SU-DHL-6 (cell line): ENCODE measurements at regions not wholly inside any gene's neighbourhood (a gene's known extent, or its start where the extent isn't known, plus 50 kb on each side); places are given as distances from the start of the nearest gene placed in this dataset.
A peak's percentile ranks its signal among the peaks of the same experiment; 100 is the strongest.

ENCODE experiments used
- H2AFZ ChIP-seq: fragments of 200-600 bp; sonication (generic); 2 replicates; pipeline ENCODE4 v1.6.1; 2014; ENCODE audit warnings: low read depth, mild to moderate bottlenecking, moderate library complexity, mixed read lengths, antibody characterized with exemption, low read length; ENCODE audit not compliant: severe bottlenecking
- H3F3A ChIP-seq: fragments of 200-600 bp; shearing (Covaris generic); 2 replicates; pipeline ENCODE4 v1.6.0; 2016; ENCODE audit warnings: antibody characterized with exemption, mild to moderate bottlenecking; ENCODE audit not compliant: insufficient read depth
- H3K27ac ChIP-seq: fragments of 200-600 bp; sonication (generic); 2 replicates; pipeline ENCODE4 v1.5.1; 2016; ENCODE audit warnings: low read depth, mild to moderate bottlenecking, low read length, moderate library complexity, mixed read lengths
- H3K27me3 ChIP-seq: fragments of 200-600 bp; sonication (generic), shearing (Covaris generic); 2 replicates; pipeline ENCODE4 v1.6.0; 2014; ENCODE audit warnings: mild to moderate bottlenecking, low read length
- H3K36me3 ChIP-seq: fragments of 200-600 bp; sonication (generic); 2 replicates; pipeline ENCODE4 v1.6.1; 2014; ENCODE audit warnings: mild to moderate bottlenecking, low read length, mixed read lengths
- H3K4me2 ChIP-seq: fragments of 300-600, 200-600 bp; shearing (Covaris generic), sonication (generic); 2 replicates; pipeline ENCODE4 v1.6.0; 2014; ENCODE audit warnings: low read length, low read depth, mild to moderate bottlenecking; ENCODE audit not compliant: poor library complexity, severe bottlenecking
- H3K4me3 ChIP-seq: fragments of 200-600 bp; sonication (generic); 2 replicates; pipeline ENCODE4 v1.5.1; 2014; ENCODE audit warnings: antibody characterized with exemption, low read length, mild to moderate bottlenecking, mixed read lengths; ENCODE audit not compliant: insufficient read depth, poor library complexity, severe bottlenecking
- H3K79me2 ChIP-seq: fragments of 200-600 bp; sonication (generic); 2 replicates; pipeline ENCODE4 v1.6.1; 2014; ENCODE audit warnings: mild to moderate bottlenecking, low read length, moderate library complexity; ENCODE audit not compliant: insufficient read depth
- H3K9ac ChIP-seq: fragments of 200-600 bp; sonication (generic); 2 replicates; pipeline ENCODE4 v1.7.0; 2014; ENCODE audit warnings: mild to moderate bottlenecking, low read length
- H3K9me2 ChIP-seq: fragments of 200-600 bp; sonication (generic); replicated peaks from 2 replicates; pipeline ENCODE4 v1.6.1; 2014; ENCODE audit warnings: low read length; ENCODE audit not compliant: insufficient read depth
- H3K9me3 ChIP-seq: fragments of 200-600 bp; sonication (generic); 2 replicates; pipeline ENCODE4 v1.6.1; 2014; ENCODE audit warnings: low read length, mixed read lengths; ENCODE audit not compliant: insufficient read depth
- H4K20me1 ChIP-seq: fragments of 200-600 bp; sonication (generic); 2 replicates; pipeline ENCODE4 v1.6.1; 2014; ENCODE audit warnings: low read depth, mild to moderate bottlenecking, antibody characterized with exemption, low read length, moderate library complexity, mixed read lengths
- EZH2phosphoT487 ChIP-seq: fragments of 200-600 bp; sonication (generic), shearing (Covaris generic); conservative IDR thresholded peaks from 2 replicates; pipeline ENCODE4 v1.6.1; 2018; ENCODE audit warnings: mild to moderate bottlenecking, antibody characterized with exemption, low read length, moderate library complexity, mixed read lengths
- TF ChIP-seq, protein P1 (sequence below): fragments of 200-600 bp; sonication (generic); IDR thresholded peaks from one replicate; pipeline ENCODE4 v1.5.1; 2017; ENCODE audit warnings: antibody characterized with exemption, mild to moderate bottlenecking, low read length, moderate library complexity; ENCODE audit not compliant: insufficient read depth, poor library complexity, severe bottlenecking

DNA sequence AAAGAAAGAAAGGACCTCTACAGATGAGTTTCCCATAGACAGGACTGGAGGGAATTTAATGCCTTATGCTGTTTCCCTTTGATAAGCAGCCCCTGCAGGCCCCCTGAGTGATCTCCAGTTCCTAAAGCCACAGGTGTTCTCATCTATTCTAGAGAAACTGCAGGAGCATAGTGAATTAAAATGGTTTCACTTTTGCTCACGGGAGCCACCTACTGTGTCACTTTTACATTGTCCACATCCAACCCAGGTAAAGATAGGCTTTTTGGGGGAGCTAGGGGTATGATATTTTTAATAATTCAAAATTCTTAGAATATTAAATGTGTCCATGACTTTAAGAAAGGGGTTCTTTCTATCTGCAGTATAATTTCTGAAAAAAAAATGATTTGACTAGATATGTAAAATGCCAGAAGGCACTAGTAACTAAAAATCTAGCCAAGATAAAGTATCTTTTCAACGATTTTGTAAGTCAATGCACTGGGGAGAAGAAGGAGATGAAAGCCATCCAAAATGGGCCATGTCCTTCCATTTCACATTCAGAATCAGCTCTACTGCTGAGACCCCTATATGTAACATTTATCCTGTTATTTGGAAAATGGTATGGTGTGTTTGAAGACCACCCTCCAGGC, 267.3 kb upstream of the DUSP10 start:
- Histone ChIP-seq H3F3A (no peaks in the 10 kb centered on the region), H3K79me2 (no peaks in the 10 kb centered on the region), H3K9me3 (no peaks in the 10 kb centered on the region), H4K20me1 (no peaks in the 10 kb centered on the region), H2AFZ (no peak overlapping the region), H3K9ac (no peak overlapping the region), H3K4me2 (no peak overlapping the region), H3K4me3 (no peak overlapping the region), H3K27ac (no peak overlapping the region), H3K27me3 (no peaks in the 10 kb centered on the region), H3K9me2 (no peaks in the 10 kb centered on the region), H3K36me3 (no peaks in the 10 kb centered on the region)
- TF ChIP-seq, protein P1, sequence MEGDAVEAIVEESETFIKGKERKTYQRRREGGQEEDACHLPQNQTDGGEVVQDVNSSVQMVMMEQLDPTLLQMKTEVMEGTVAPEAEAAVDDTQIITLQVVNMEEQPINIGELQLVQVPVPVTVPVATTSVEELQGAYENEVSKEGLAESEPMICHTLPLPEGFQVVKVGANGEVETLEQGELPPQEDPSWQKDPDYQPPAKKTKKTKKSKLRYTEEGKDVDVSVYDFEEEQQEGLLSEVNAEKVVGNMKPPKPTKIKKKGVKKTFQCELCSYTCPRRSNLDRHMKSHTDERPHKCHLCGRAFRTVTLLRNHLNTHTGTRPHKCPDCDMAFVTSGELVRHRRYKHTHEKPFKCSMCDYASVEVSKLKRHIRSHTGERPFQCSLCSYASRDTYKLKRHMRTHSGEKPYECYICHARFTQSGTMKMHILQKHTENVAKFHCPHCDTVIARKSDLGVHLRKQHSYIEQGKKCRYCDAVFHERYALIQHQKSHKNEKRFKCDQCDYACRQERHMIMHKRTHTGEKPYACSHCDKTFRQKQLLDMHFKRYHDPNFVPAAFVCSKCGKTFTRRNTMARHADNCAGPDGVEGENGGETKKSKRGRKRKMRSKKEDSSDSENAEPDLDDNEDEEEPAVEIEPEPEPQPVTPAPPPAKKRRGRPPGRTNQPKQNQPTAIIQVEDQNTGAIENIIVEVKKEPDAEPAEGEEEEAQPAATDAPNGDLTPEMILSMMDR, result peak; percentile 61
- TF ChIP-seq EZH2phosphoT487, result no peak

DNA sequence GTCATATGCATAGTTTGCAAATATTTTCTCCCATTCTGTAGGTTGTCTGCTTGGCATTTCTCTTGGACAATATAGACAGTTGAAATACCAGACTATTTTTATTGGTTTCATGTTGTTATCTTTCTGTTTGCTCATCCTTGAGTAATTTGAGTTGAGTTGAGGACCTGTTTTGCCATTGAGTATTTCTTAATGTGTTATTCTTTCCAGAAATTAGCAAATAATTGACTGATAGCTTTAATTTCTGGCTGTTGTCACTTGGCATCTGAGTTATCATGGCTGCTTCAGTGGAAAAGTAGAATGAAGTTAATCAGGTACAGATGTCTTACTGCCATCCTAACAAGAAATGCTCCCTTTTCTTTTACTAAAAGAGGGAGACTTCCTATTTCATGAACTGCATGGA, 264.8 kb upstream of the DUSP10 start:
- Histone ChIP-seq H3K36me3 (no peaks in the 10 kb centered on the region), H3K9me3 (no peaks in the 10 kb centered on the region), H3K9me2 (no peaks in the 10 kb centered on the region), H4K20me1 (no peaks in the 10 kb centered on the region), H3K27ac (no peak overlapping the region), H3K79me2 (no peaks in the 10 kb centered on the region), H3K4me2 (no peak overlapping the region), H3K9ac (no peak overlapping the region), H3F3A (no peaks in the 10 kb centered on the region), H3K27me3 (no peaks in the 10 kb centered on the region), H3K4me3 (no peak overlapping the region), H2AFZ (no peak overlapping the region)
- TF ChIP-seq, protein P1, result no peak
- TF ChIP-seq EZH2phosphoT487, result no peak

DNA sequence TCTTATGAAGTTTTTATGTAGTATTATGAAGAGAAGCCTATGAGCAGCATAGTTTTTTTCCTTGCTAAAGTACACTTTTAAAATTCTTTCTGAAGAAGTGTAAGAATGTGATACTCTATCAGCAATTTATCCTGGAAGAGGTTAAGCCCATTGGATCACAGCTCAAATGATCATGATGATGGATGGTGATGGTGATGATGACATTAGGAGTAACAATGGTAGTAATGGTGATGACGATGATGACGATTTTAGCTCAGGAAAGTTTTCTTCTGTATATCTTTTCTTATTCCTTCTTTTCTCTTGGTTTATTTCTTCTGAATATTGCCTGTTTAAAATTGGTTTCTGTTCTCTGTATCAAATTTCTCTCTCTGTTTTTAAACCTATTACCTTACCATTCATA, 262.9 kb upstream of the DUSP10 start:
- Histone ChIP-seq H3K9ac (no peak overlapping the region), H3K4me2 (no peak overlapping the region), H3F3A (no peaks in the 10 kb centered on the region), H3K9me2 (no peaks in the 10 kb centered on the region), H3K27me3 (no peaks in the 10 kb centered on the region), H3K79me2 (no peaks in the 10 kb centered on the region), H4K20me1 (no peaks in the 10 kb centered on the region), H3K4me3 (no peak overlapping the region), H3K36me3 (no peaks in the 10 kb centered on the region), H3K9me3 (no peaks in the 10 kb centered on the region), H3K27ac (no peak overlapping the region), H2AFZ (no peak overlapping the region)
- TF ChIP-seq, protein P1, result no peak
- no peak for TF ChIP-seq EZH2phosphoT487
